DMS 273 (cell line): ENCODE measurements at regions not wholly inside any gene's neighbourhood (a gene's known extent, or its start where the extent isn't known, plus 50 kb on each side); places are given as distances from the start of the nearest gene placed in this dataset.
"Not testable (repeated sequence)": the region's sequence is repeated elsewhere in the genome, so short reads cannot be mapped to it uniquely, and the experiment has no call there.

Source experiments
- DNase-seq: peaks from one replicate; lab custom pipeline; 2025; ENCODE audit not compliant: unreplicated experiment; lab: John Stamatoyannopoulos, UW

GRCh38 chr1:232579958-232580941, 49.7 kb downstream of the SIPA1L2 start:
- DNase-seq: no peak

- DNase-seq: no peak
Measured at GRCh38 chr1:232579466-232579865, 50.5 kb downstream of the SIPA1L2 start.

GRCh38 chr1:232578651-232579195, 51.2 kb downstream of the SIPA1L2 start:
- DNase-seq: no peak

- DNase-seq: no peak
Measured at GRCh38 chr1:232577772-232578171, 52.2 kb downstream of the SIPA1L2 start.

- DNase-seq: no peak
Measured at GRCh38 chr1:232576537-232576936, 53.4 kb downstream of the SIPA1L2 start.

- DNase-seq: no peak
Measured at GRCh38 chr1:232575763-232576040, 54.2 kb downstream of the SIPA1L2 start.

- peak; percentile 51 for DNase-seq
Measured at GRCh38 chr1:232574889-232575762, 54.8 kb downstream of the SIPA1L2 start.

GRCh38 chr1:232574077-232574476, 55.9 kb downstream of the SIPA1L2 start:
- DNase-seq: no peak

- peak; percentile 76 for DNase-seq
Measured at GRCh38 chr1:232571523-232571922, 58.4 kb downstream of the SIPA1L2 start.

- peak; percentile 38 for DNase-seq
Measured at GRCh38 chr1:232570007-232570406, 59.9 kb downstream of the SIPA1L2 start.

GRCh38 chr1:232569554-232569921, 60.4 kb downstream of the SIPA1L2 start:
- not testable (repeated sequence) for DNase-seq

GRCh38 chr1:232568906-232569553, 60.9 kb downstream of the SIPA1L2 start:
- peak; percentile 34 for DNase-seq

GRCh38 chr1:232568331-232568852, 61.5 kb downstream of the SIPA1L2 start:
- peak; percentile 51 for DNase-seq

- no peak for DNase-seq
Measured at GRCh38 chr1:232566093-232566492, 63.8 kb downstream of the SIPA1L2 start.

- no peak for DNase-seq
Measured at GRCh38 chr1:232562855-232563510, 67.0 kb downstream of the SIPA1L2 start.

GRCh38 chr1:232561381-232561780, 68.6 kb downstream of the SIPA1L2 start:
- DNase-seq: no peak

GRCh38 chr1:232560940-232561339, 69.0 kb downstream of the SIPA1L2 start:
- no peak for DNase-seq

GRCh38 chr1:232558954-232559353, 71.0 kb downstream of the SIPA1L2 start:
- no peak for DNase-seq

- DNase-seq: no peak
Measured at GRCh38 chr1:232557502-232558191, 72.3 kb downstream of the SIPA1L2 start.

GRCh38 chr1:232557096-232557495, 72.8 kb downstream of the SIPA1L2 start:
- no peak for DNase-seq
